K562 (cell line): ENCODE measurements at regions not wholly inside any gene's neighbourhood (a gene's known extent, or its start where the extent isn't known, plus 50 kb on each side); places are given as distances from the start of the nearest gene placed in this dataset.
A peak's percentile ranks its signal among the peaks of the same experiment; 100 is the strongest.

Experiments used
- ATAC-seq: fragments of 200-7000 bp; cut with Tn5 transposase; 3 replicates; pipeline ENCODE4 v1.9.1; 2020; ENCODE audit warnings: moderate library complexity
- BruUV-seq: library from RNA; stranded (reverse); fragments of 400-500 nt; replicated peaks from 2 replicates; lab custom pipeline; 2021; lab: Mats Ljungman, UMichigan
- CTCF ChIA-PET: fragments of 300-600 bp; formaldehyde crosslinking; extraction: SDS; loops from one replicate; lab custom pipeline; 2021; ENCODE audit warnings: low intra/inter-chr PET ratio; lab: Yijun Ruan, JAX
- POLR2A ChIA-PET: fragments of 300-600, 350-650 bp; sonication (Branson Sonifier 250); formaldehyde crosslinking; extraction: SDS; loops from one replicate; lab custom pipeline; 2021; ENCODE audit warnings: antibody characterized with exemption, inconsistent platforms; lab: Yijun Ruan, JAX
- DNase-seq, 4 experiments: peaks; one replicate each; pipeline versions ENCODE4 v3.0.0 to v3.0.0-alpha.2; 2011 to 2018; ENCODE audit warnings: low spot score in 3 of 4, mixed read lengths in 3 of 4; ENCODE audit errors: extremely low read depth in 1 of 4
- FAIRE-seq: peaks from 2 replicates; lab custom pipeline; 2011; peaks lifted over from hg19 to GRCh38; lab: Jason Lieb, UNC
- H2AFZ ChIP-seq: 2 replicates; pipeline ENCODE4 v1.6.0; 2011; ENCODE audit warnings: low read depth, low read length, control low read depth, inconsistent platforms
- H3K27ac ChIP-seq: fragments of 200-600 bp; 3 replicates; pipeline ENCODE4 v1.8.0; 2011; ENCODE audit warnings: low read depth, mild to moderate bottlenecking, control low read depth, inconsistent platforms, low read length, moderate library complexity, mixed read lengths; ENCODE audit errors: extremely low read depth
- H3K27me3 ChIP-seq, 2 experiments: fragments of 300-600 bp in 1 of 2; 2 replicates in 1 of 2; 3 replicates in 1 of 2; pipeline versions ENCODE4 v1.6.0 to v1.8.0; 2011; ENCODE audit warnings: inconsistent platforms in 2 of 2, low read length in 2 of 2, mild to moderate bottlenecking in 1 of 2, mixed read lengths in 1 of 2, moderate library complexity in 1 of 2; ENCODE audit not compliant: control insufficient read depth in 2 of 2, insufficient read depth in 2 of 2
- H3K36me3 ChIP-seq: fragments of 300-600 bp; 3 replicates; pipeline ENCODE4 v1.8.0; 2011; ENCODE audit warnings: mild to moderate bottlenecking, low read length, inconsistent platforms; ENCODE audit not compliant: control insufficient read depth, insufficient read depth
- H3K4me1 ChIP-seq, 2 experiments: fragments of 200-600 bp in 1 of 2; replicated peaks in 1 of 2; 2 replicates in 1 of 2; 3 replicates in 1 of 2; pipeline versions ENCODE4 v1.5.1 to v1.8.0; 2011; ENCODE audit warnings: inconsistent platforms in 2 of 2, low read length in 2 of 2, mild to moderate bottlenecking in 1 of 2, mixed read lengths in 1 of 2, moderate library complexity in 1 of 2; ENCODE audit not compliant: control insufficient read depth in 2 of 2, insufficient read depth in 2 of 2
- H3K4me2 ChIP-seq: 2 replicates; pipeline ENCODE4 v1.6.1; 2011; ENCODE audit warnings: low read length, control low read depth, inconsistent platforms, mixed read lengths; ENCODE audit not compliant: insufficient read depth
- H3K4me3 ChIP-seq: fragments of 200-600 bp; sonication (generic), shearing (Covaris generic); 2 replicates; pipeline ENCODE4 v1.5.1; 2016; ENCODE audit warnings: control low read depth, inconsistent platforms
- H3K79me2 ChIP-seq: fragments of 200-600 bp; 3 replicates; pipeline ENCODE4 v1.8.0; 2011; ENCODE audit warnings: low read length, inconsistent platforms; ENCODE audit not compliant: control insufficient read depth, insufficient read depth
- H3K9ac ChIP-seq, 2 experiments: 2 replicates each; pipeline versions ENCODE4 v1.6.0 to v1.6.1; 2011; ENCODE audit warnings: low read depth in 2 of 2, low read length in 2 of 2, control low read depth in 1 of 2, inconsistent platforms in 1 of 2, mild to moderate bottlenecking in 1 of 2, mixed read lengths in 1 of 2; ENCODE audit not compliant: insufficient read depth in 1 of 2
- H3K9me1 ChIP-seq: one replicate; pipeline ENCODE4 v1.6.0; 2011; ENCODE audit warnings: inconsistent platforms, mild to moderate bottlenecking, low read length, moderate library complexity; ENCODE audit not compliant: control insufficient read depth, insufficient read depth
- H3K9me3 ChIP-seq: replicated peaks from 2 replicates; pipeline ENCODE4 v1.5.1; 2011; ENCODE audit warnings: low read depth, low read length, inconsistent platforms; ENCODE audit not compliant: control insufficient read depth, insufficient read depth
- H4K20me1 ChIP-seq: replicated peaks from 2 replicates; pipeline ENCODE4 v1.6.1; 2011; ENCODE audit warnings: low read length, inconsistent platforms, mixed read lengths; ENCODE audit not compliant: control insufficient read depth, insufficient read depth
- ETV5 ChIP-seq: sonication (generic); formaldehyde crosslinking; IDR thresholded peaks from 2 replicates; pipeline ENCODE4 v1.4.0; 2020; ENCODE audit warnings: low read depth, mild to moderate bottlenecking, missing genetic modification reagents
- MIER1 ChIP-seq: fragments of 450-650 bp; IDR thresholded peaks from 2 replicates; pipeline ENCODE4 v1.6.1; 2016; ENCODE audit warnings: antibody characterized with exemption, mild to moderate bottlenecking, low read depth
- MYC ChIP-seq, 2 experiments: fragments of 250-450 bp in 1 of 2; sonication (Bioruptor Pico) in 1 of 2; IDR thresholded peaks; 2 replicates each; pipeline versions ENCODE4 v1.5.1 to v1.6.1; 2012 to 2021; ENCODE audit warnings: low read depth in 2 of 2, borderline replicate concordance in 1 of 2, improper control_type of control experiment in 1 of 2, low read length in 1 of 2, mild to moderate bottlenecking in 1 of 2, moderate library complexity in 1 of 2
- NR2C1 ChIP-seq, 2 experiments: fragments of 450-650 bp; IDR thresholded peaks; 2 replicates each; pipeline ENCODE4 v1.6.1; 2017; ENCODE audit warnings: mild to moderate bottlenecking in 2 of 2, antibody characterized with exemption in 1 of 2, inconsistent platforms in 1 of 2, missing compliant biosample characterization in 1 of 2, missing genetic modification characterization in 1 of 2
- NUFIP1 ChIP-seq: fragments of 450-650 bp; IDR thresholded peaks from 2 replicates; pipeline ENCODE4 v1.6.1; 2018; ENCODE audit not compliant: partially characterized antibody
- RAD21 ChIP-seq, 2 experiments: fragments of 250-450 bp in 1 of 2; fragments of 450-650 bp in 1 of 2; sonication (Bioruptor Pico) in 1 of 2; formaldehyde crosslinking in 1 of 2; IDR thresholded peaks in 1 of 2; conservative IDR thresholded peaks in 1 of 2; 2 replicates each; pipeline versions ENCODE4 v1.4.0 to v1.8.0; 2020 to 2022; ENCODE audit warnings: mild to moderate bottlenecking in 2 of 2, moderate library complexity in 1 of 2
- SMC3 ChIP-seq: conservative IDR thresholded peaks from 2 replicates; pipeline ENCODE4 v1.6.1; 2011; ENCODE audit warnings: low read depth, low read length, improper control_type of control experiment; ENCODE audit not compliant: insufficient read depth
- TEAD4 ChIP-seq, 2 experiments: sonication (generic) in 1 of 2; formaldehyde crosslinking in 1 of 2; IDR thresholded peaks; 2 replicates each; pipeline versions ENCODE4 v1.6.1 to v1.8.0; 2012 to 2022; ENCODE audit warnings: borderline replicate concordance in 1 of 2, inconsistent platforms in 1 of 2, low read length in 1 of 2, mild to moderate bottlenecking in 1 of 2, missing genetic modification reagents in 1 of 2
- ZC3H4 ChIP-seq: sonication (generic); formaldehyde crosslinking; IDR thresholded peaks from 2 replicates; pipeline ENCODE4 v1.9.0; 2021; ENCODE audit warnings: missing genetic modification reagents, borderline replicate concordance
- ZFP36 ChIP-seq: fragments of 150-350 bp; IDR thresholded peaks from 2 replicates; pipeline ENCODE4 v1.6.1; 2018; ENCODE audit warnings: low read length, low read depth; ENCODE audit not compliant: partially characterized antibody
- ZNF3 ChIP-seq: fragments of 250-450 bp; sonication (Bioruptor Pico); IDR thresholded peaks from 2 replicates; pipeline ENCODE4 v1.5.0; 2021; ENCODE audit warnings: mild to moderate bottlenecking, moderate library complexity
- ZSCAN32 ChIP-seq: fragments of 450-650 bp; formaldehyde crosslinking; IDR thresholded peaks from 2 replicates; pipeline ENCODE4 v1.4.0; 2020; ENCODE audit warnings: mild to moderate bottlenecking, moderate library complexity
- WGBS: fragments of 100-300 bp; shearing (Covaris generic); methylation state at CpG from one replicate; pipeline ENCODE4 v1.1.6; 2016; ENCODE audit warnings: low coverage, mixed read lengths; ENCODE audit not compliant: insufficient coverage; ENCODE audit errors: missing lambda C conversion rate; 5-methylcytosine and 5-hydroxymethylcytosine counted together
- in situ Hi-C: fragments of 300-500 bp; cut with MboI; formaldehyde crosslinking; loops from 4 replicates; pipeline ENCODE4 v1.15.0; 2018; ENCODE audit warnings: inconsistent platforms, mixed read lengths
- intact Hi-C: fragments of 100-400 bp; cut with micrococcal nuclease; formaldehyde crosslinking; loops from 2 replicates; pipeline ENCODE4 v1.14.2; 2022
- TF ChIP-seq, protein P1 (sequence below): fragments of 250-450 bp; sonication (Bioruptor Pico); IDR thresholded peaks from 2 replicates; pipeline ENCODE4 v1.8.0; 2021; ENCODE audit warnings: mild to moderate bottlenecking, moderate library complexity
- TF ChIP-seq, protein P2 (sequence below), 3 experiments: IDR thresholded peaks in 2 of 3; conservative IDR thresholded peaks in 1 of 3; 2 replicates each; pipeline ENCODE4 v1.5.1; 2011 to 2012; ENCODE audit warnings: low read length in 3 of 3, mild to moderate bottlenecking in 3 of 3, control low read depth in 2 of 3, improper control_type of control experiment in 1 of 3, inconsistent platforms in 1 of 3, low read depth in 1 of 3, mixed read lengths in 1 of 3, moderate library complexity in 1 of 3; ENCODE audit not compliant: insufficient read depth in 2 of 3
- TF ChIP-seq, protein P3 (sequence below): fragments of 450-650 bp; formaldehyde crosslinking; IDR thresholded peaks from 2 replicates; pipeline ENCODE4 v1.4.0; 2020; ENCODE audit warnings: mild to moderate bottlenecking, moderate library complexity

DNA sequence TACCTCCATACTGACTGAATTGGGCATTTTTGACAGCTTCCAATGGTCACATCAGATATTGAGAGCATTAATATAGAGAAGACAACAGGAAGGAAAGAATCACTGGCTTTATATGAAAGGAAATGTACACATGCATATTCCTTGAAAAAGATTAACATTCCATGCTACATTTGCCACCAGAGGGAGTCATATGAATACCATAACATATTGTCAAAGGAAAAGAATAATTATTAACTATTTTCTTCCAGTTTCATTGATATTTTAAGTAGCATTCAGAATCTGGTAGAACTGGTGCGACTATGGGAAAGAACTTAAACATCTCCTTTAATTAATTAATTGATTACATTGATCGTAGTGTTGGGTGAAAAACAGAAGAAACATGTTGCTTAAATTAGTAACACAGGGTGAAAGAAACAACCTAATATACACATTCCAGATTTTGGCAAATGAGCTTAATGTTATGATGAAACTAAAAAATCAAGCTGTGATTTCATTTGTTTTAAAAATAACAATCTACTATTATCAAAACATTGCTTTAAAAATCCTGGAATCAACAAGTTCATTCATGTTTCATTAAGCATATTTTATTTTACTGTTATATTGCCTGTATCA is 71.5 kb downstream of the GPR85 start:
- CTCF ChIA-PET: interaction anchor here (0.7 to 3.0 kb wide), 4 partner anchors 99 to 1244 kb away, joined by 3 to 22 read pairs (median 8); no protein-coding TSS in a partner anchor
- Histone ChIP-seq H3K9me1 (no peaks in the 10 kb centered on the region), H2AFZ (no peak overlapping the region), H3K9me3 (peaks cover 5% of the 10 kb centered on the region; the same call in 1 of the 2 replicates), H3K27ac (no peak overlapping the region), H3K27me3 (no peaks in the 10 kb centered on the region), H3K36me3 (no peaks in the 10 kb centered on the region), H3K4me1 (peaks cover 0 to 3% of the 10 kb centered on the region in 2 experiments; a peak in 1 of 5 replicates), H3K4me3 (no peak overlapping the region), H3K9ac (no peak overlapping the region), H3K79me2 (no peaks in the 10 kb centered on the region), H3K4me2 (no peak overlapping the region), H4K20me1 (no peaks in the 10 kb centered on the region)
- in situ Hi-C loops: loop anchor here (25.0 kb wide), 2 partner anchors 397 to 697 kb away; no protein-coding TSS in a partner anchor
- peak; percentile 65 for ATAC-seq
- intact Hi-C loops: loop anchor here (1.0 kb wide), 4 partner anchors 99 to 683 kb away; no protein-coding TSS in a partner anchor
- BruUV-seq: no TSS peak
- FAIRE-seq: peak; percentile 76
- WGBS: 9% methylated on average over 2 of the region's 2 CpGs
- DNase-seq: peak in 2 of 4 experiments; percentile 20 to 52
- POLR2A ChIA-PET: no interaction called here
- TF ChIP-seq MIER1 (no peak), MYC (IDR thresholded peaks at IDR 0.05; ENCODE audit: low read depth, low read length) (no peak), MYC (CRISPR knock-in tag; IDR thresholded peaks at IDR 0.05; ENCODE audit: borderline replicate concordance, low read depth) (no peak), ETV5 (CRISPR knock-in tag) (no peak), ZSCAN32 (CRISPR knock-in tag) (no peak), NR2C1 (IDR thresholded peaks at IDR 0.05) (no peak), NR2C1 (tag; IDR thresholded peaks at IDR 0.05) (no peak), ZNF3 (no peak), RAD21 (CRISPR knock-in tag; conservative IDR thresholded peaks at IDR 0.05 in 1 of 2, IDR thresholded peaks at IDR 0.05 in 1 of 2) (peak; percentile 93 to 94), ZFP36 (no peak), TEAD4 (IDR thresholded peaks at IDR 0.05; ENCODE audit: low read length) (peak; percentile 62), TEAD4 (CRISPR knock-in tag; IDR thresholded peaks at IDR 0.05; ENCODE audit: borderline replicate concordance) (no peak), NUFIP1 (no peak), ZC3H4 (no peak), SMC3 (peak; percentile 79)
- TF ChIP-seq, protein P1, sequence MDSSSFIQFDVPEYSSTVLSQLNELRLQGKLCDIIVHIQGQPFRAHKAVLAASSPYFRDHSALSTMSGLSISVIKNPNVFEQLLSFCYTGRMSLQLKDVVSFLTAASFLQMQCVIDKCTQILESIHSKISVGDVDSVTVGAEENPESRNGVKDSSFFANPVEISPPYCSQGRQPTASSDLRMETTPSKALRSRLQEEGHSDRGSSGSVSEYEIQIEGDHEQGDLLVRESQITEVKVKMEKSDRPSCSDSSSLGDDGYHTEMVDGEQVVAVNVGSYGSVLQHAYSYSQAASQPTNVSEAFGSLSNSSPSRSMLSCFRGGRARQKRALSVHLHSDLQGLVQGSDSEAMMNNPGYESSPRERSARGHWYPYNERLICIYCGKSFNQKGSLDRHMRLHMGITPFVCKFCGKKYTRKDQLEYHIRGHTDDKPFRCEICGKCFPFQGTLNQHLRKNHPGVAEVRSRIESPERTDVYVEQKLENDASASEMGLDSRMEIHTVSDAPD (CRISPR knock-in tag): no peak
- TF ChIP-seq, protein P2, sequence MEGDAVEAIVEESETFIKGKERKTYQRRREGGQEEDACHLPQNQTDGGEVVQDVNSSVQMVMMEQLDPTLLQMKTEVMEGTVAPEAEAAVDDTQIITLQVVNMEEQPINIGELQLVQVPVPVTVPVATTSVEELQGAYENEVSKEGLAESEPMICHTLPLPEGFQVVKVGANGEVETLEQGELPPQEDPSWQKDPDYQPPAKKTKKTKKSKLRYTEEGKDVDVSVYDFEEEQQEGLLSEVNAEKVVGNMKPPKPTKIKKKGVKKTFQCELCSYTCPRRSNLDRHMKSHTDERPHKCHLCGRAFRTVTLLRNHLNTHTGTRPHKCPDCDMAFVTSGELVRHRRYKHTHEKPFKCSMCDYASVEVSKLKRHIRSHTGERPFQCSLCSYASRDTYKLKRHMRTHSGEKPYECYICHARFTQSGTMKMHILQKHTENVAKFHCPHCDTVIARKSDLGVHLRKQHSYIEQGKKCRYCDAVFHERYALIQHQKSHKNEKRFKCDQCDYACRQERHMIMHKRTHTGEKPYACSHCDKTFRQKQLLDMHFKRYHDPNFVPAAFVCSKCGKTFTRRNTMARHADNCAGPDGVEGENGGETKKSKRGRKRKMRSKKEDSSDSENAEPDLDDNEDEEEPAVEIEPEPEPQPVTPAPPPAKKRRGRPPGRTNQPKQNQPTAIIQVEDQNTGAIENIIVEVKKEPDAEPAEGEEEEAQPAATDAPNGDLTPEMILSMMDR (IDR thresholded peaks at IDR 0.05 in 2 of 3, conservative IDR thresholded peaks at IDR 0.05 in 1 of 3; ENCODE audit: insufficient read depth in 2 of 3, low read depth in 1 of 3, low read length in 3 of 3): peak; percentile 36 to 80 (median 48); a peak in 4 of 6 replicates
- TF ChIP-seq, protein P3, sequence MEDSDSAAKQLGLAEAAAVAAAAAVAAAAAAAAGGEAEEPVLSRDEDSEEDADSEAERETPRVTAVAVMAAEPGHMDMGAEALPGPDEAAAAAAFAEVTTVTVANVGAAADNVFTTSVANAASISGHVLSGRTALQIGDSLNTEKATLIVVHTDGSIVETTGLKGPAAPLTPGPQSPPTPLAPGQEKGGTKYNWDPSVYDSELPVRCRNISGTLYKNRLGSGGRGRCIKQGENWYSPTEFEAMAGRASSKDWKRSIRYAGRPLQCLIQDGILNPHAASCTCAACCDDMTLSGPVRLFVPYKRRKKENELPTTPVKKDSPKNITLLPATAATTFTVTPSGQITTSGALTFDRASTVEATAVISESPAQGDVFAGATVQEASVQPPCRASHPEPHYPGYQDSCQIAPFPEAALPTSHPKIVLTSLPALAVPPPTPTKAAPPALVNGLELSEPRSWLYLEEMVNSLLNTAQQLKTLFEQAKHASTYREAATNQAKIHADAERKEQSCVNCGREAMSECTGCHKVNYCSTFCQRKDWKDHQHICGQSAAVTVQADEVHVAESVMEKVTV: peak; percentile 86
